Uterus (tissue), 2 donors: ENCODE measurements at regions not wholly inside any gene's neighbourhood (a gene's known extent, or its start where the extent isn't known, plus 50 kb on each side); places are given as distances from the start of the nearest gene placed in this dataset.

Experiments used
- CTCF ChIP-seq, 4 experiments: fragments of 200-600 bp in 2 of 4; fragments of 450-650 bp in 2 of 4; sonication (generic) in 2 of 4; IDR thresholded peaks; one replicate each; pipeline ENCODE4 v1.5.1; 2016 to 2019; ENCODE audit warnings: antibody characterized with exemption in 4 of 4, mild to moderate bottlenecking in 2 of 4, moderate library complexity in 1 of 4
- POLR2A ChIP-seq, 2 donors: fragments of 450-650 bp; IDR thresholded peaks; one replicate each; pipeline ENCODE4 v1.6.1; 2016; ENCODE audit warnings: antibody characterized with exemption in 2 of 2, mild to moderate bottlenecking in 1 of 2, moderate library complexity in 1 of 2

DNA sequence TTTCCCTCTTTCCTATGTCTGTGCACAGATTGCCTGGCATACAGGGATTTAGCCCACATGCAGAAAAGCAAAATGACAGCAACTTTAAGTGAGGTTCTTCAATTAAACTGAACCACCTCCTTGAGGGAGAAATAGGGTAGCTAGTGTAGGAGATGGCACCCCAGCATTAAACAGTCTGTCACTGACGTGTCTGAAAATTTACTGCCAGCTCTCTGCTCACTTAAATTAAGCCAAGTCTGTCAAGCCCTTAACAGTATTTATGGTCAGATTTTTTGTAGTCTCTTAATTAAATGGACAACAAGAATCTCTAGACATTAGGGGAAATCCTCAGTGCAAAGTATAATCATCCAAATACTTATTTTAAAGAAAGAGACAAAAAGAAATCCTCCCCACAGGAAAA is 696.5 kb upstream of the PTBP2 start:
- TF ChIP-seq CTCF (IDR thresholded peaks at IDR 0.05): no peak
- no peak for TF ChIP-seq POLR2A (IDR thresholded peaks at IDR 0.05)
